Ammon's horn (tissue), 1 donor: ENCODE measurements at regions not wholly inside any gene's neighbourhood (a gene's known extent, or its start where the extent isn't known, plus 50 kb on each side); places are given as distances from the start of the nearest gene placed in this dataset.
"Not testable (repeated sequence)": the region's sequence is repeated elsewhere in the genome, so short reads cannot be mapped to it uniquely, and the experiment has no call there.

Experiments used
- DNase-seq: peaks from one replicate; pipeline ENCODE4 v3.0.0-alpha.2; 2016; ENCODE audit warnings: low spot score

DNA sequence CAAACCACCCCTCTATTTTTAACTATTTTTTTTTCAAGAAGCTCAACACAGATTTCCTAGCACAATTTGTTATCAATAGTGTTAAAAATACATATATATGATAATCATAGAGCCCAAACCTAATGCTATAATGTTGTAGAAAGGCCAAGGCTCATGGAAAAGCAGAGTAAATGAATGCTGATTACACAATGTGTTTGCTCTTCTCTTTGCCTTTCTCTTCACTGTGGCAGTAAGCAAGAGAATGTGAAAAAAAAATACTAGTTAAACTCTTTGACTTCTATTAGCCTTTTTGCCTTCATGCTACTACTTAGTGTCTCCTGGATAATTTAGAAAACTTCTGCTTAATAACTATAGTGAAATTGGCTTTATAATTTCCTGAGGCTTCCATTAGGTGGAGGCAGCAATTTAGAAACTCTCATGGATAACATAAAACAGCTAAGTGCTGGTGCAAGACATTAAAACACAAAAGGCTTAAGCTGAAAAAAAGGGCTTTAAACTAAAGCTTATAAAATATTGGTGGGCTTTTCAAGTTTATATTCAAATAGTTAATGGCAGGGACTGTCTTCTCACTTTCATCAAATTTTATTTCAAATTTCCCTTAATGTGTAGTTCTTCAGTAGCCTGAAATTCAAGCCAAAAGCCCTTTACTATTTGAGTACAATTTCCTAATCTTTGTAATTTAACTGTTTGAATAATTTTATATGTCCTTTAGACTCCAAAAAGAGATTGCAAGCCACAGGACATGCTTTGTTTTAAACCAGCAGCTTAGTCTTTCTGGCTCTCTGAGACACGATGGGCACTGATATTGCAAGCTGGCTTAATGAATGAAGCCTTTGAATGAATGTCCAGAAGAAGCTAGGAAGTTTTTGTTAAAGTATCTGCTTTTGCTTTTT lies 2031.8 kb upstream of the CDH6 start:
- DNase-seq: no peak

DNA sequence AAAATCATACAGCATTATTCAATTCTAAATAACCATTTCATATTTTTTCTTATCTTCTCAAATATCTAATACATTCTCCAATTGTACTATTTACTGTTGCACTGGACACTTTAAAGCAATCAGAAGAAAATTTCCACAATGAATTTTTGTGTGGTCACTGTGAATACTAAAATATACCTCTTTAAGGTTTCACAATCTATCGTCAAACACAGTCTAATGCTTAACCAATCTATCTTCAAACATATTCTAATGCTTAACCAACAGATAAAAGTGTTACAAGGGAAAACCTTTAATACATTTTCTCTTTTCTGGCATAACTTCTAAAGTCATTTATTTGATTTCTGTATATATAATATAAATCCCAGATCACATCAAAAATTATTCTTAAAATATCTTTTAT lies 2035.5 kb upstream of the CDH6 start:
- DNase-seq: no peak

DNA sequence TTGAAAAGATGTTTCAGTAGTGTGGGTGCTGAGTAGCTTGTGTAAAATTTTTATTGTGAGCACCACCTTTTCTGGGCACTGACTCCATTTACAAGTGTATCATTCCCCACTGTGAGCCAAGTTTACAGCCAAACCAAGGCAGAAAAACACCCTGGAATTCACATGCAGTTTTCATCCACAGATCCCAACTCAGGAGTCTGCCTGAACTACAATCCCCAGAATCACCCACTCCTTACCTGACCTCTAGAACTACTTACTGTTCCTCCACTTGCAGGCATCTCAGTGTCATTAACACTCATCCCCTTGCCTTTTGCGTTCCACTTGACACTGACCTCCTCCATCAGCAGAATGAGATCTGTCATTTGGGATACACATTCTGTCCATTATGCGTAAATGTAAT lies 2042.6 kb upstream of the CDH6 start:
- no peak for DNase-seq

GRCh38 chr5:29148581-29148980 lies 2044.9 kb upstream of the CDH6 start:
- no peak for DNase-seq

DNA sequence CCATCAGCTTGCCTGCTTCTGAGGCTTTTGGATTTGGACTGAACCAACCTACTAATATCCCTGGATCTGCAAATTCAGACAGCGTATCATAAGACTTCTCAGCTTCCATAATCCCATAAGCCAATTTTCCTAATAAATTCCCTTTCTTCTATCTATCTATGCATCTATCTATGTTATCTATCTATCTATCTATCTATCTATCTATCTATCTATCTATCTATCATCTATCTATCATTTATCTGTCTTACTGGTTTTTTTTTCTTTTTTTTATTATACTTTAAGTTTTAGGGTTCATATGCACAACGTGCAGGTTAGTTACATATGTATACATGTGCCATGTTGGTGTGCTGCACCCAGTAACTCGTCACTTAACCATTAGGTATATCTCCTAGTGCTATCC lies 2045.4 kb upstream of the CDH6 start:
- DNase-seq: no peak

DNA sequence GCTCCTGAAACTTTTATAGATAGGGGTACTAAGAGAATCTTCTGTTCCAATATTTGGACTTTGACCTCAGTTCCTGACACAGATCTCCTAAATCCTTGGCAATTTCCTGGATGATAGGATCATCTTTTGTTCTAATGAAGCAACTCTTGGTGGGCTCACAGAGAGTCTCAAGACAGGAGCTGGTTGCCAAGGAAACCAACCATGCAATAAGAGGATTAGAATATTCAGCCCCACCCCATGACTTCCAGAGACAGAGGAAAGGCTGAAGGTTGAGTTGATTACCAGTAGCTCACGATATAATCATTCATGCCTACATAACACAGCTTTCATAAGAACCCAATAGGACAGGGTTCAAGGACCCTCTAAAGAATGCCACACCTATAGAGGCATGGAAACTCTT lies 2050.2 kb upstream of the CDH6 start:
- DNase-seq: no peak

DNA sequence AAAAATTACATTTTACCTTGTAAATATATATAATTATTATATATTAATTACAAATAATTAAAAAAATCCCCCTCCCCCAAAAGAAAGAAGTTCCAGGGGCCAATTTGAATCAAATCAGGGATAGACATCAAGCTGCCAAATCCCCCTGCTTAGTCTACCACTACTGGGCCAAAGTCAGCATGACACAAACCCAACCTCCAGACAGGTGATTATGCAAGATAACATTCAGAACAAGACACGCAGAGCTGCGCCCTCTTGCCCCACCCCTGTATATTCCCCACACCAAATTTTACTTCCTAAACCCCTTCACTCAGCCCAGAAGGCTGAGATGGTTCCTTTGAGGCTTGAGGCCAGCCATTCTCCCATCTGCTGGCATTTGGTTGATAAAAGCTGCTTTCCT lies 2059.1 kb upstream of the CDH6 start:
- no peak for DNase-seq

- no peak for DNase-seq
Measured at GRCh38 chr5:29131285-29131684, 2062.2 kb upstream of the CDH6 start.

DNA sequence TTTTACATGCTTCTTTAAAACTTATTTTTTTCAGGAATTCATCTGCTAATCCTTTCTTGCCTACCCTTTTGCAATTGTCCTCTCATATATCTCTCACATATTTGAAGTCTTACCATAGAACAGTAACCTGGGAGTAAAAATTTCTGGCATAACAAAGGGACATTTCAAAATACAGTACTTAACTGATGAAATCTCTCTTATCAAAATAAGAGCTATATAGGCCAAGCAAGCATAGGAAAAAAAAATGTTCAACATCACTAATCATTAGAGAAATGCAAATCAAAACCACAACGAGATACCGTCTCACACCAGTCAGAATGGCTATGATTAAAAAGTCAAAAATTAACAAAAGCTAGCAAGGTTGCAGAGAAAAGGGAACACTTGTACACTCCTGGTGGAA lies 2062.7 kb upstream of the CDH6 start:
- DNase-seq: no peak

DNA sequence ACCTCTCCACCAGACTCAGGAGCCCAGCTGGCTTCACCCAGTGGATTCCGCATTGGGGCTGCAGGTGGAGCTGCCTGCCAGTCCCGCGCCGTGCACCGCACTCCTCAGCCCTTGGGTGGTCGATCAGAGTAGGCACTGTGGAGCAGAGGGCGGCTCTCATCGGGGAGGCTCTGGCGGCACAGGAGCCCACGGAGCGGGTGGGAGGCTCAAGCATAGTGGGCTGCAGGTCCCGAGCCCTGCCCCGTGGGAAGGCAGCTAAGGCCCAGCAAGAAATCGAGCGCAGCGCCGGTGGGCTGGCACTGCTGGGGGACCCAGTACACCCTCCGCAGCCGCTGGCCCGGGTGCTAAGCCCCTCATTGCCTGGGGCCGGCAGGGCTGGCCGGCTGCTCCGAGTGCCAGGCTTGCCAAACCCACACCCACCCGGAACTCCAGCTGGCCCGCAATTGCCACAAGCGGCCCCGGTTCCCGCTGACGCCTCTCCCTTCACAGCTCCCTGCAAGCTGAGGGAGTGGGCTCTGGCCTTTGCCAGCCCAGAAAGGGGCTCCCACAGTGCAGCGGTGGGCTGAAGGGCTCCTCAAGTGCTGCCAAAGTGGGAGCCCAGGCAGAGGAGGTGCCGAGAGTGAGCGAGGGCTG lies 2065.8 kb upstream of the CDH6 start:
- DNase-seq: not testable (repeated sequence)

- not testable (repeated sequence) for DNase-seq
Measured at GRCh38 chr5:29126462-29126861, 2067.0 kb upstream of the CDH6 start.

DNA sequence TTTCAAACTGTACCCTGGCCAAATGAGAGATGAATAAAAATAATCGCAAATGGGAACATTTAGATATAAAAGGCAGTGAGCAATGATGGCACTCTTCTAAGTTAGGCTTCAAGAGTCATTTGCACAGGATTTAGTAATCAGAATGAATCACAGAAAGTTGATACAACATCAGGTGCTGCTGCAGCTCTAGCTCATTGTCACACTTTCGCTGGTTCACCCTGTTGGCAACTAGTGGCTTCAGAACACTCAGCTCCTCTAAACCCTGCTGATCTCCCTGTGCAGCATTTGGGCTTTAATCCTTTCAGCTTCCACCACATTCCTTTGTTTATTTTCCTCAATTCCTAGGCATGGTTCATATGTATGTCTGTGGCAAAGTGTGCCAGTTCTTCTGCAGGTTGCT lies 2071.2 kb upstream of the CDH6 start:
- no peak for DNase-seq

DNA sequence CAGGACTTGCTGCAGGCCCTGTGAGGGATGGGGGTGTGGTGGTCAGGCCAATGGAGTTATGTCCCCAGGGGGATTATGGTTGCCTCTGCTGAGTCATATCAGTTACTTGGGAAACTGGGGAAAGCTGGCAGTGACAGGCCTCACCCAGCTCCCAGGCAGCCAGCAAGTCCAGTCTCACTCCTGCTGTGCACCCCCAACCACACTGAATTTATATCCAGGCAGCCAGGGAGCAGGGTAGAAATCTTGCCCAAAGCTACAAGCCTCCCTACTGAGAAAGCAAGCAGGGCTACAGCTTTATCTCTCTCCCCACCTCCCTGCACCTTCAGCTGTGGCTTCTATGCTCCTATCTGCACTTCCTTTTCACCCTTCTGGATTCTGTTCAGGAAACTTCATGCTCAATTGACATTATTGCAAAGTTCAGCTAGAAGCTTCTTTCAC lies 2076.0 kb upstream of the CDH9 start:
- no peak for DNase-seq

- DNase-seq: no peak
Measured at GRCh38 chr5:29113516-29113915, 2075.1 kb upstream of the CDH9 start.

DNA sequence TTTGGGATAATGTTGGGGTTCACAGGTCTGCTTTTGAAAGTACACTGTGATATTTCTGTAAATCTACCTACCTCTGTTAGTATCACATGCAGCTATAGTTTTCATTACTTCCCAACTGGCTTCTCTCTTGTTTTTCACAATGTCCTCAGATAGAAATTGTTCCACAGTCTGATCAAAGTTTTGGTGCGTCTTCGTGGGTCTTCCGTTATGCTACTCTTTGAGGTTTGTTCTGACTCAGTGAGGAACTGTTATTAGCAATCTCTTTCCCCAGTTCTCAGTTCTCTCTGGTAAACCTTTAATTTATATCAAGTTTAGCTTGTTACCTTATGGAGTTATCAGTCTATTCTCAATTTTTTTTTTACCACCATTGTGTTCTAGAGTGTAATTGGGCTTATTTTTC lies 2061.2 kb upstream of the CDH9 start:
- no peak for DNase-seq

GRCh38 chr5:29089591-29090130 lies 2051.3 kb upstream of the CDH9 start:
- DNase-seq: no peak

DNA sequence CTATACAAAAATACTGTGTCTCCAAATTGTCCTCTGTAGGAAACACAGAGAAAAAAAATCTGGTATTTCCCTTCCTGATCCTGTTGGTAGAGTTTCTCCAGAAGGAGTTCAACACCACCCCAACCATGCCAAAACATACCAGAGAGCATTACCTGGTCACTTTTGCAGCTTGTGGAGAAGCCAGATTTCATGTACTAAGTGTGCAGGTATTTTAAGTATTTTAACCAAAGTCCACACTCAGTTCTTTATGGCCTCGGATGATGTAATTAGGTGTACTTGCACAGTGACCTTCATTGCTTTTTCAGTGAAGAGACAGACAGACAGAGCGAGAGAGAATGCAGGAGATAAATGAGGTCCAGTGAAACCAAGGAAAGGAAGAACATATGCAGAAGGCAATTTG lies 2046.8 kb upstream of the CDH9 start:
- no peak for DNase-seq

DNA sequence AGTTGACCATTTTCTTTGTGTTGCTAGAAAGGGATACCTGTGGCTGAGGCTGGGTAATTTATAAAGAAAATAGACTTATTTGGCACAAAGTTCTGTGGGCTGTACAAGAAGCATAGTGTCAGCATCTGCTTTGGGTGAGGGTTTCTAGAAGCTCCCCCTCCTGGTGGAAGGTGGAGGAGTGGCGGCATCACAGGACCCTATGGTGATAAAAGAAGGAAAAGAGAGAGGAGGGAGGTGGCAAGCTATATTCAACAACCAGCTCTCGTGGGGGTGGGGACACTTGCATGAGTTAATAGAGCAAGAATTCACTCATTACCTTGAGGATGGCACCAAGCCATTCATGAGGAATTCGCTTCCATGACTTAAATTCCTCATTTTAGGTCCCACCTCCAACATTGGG lies 2041.4 kb upstream of the CDH9 start:
- DNase-seq: no peak

DNA sequence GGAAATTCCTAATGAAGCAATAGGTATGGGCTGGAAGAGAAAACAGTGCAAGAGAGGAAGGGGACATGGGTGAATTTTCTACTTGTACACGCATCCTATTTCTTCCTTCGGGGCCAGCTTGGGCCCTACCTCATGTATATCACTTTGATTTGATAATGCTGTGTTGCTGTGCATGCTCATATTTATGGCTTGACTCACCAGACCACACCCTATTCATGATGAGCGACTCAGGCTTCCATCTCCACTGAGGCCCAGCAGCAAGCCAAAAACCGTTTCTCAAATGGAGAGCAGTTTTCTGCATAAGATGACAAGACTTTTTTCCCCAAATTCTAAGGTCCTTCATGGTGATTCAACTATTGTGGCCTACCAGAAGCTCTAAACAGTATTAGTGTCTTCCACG lies 2039.1 kb upstream of the CDH9 start:
- no peak for DNase-seq

DNA sequence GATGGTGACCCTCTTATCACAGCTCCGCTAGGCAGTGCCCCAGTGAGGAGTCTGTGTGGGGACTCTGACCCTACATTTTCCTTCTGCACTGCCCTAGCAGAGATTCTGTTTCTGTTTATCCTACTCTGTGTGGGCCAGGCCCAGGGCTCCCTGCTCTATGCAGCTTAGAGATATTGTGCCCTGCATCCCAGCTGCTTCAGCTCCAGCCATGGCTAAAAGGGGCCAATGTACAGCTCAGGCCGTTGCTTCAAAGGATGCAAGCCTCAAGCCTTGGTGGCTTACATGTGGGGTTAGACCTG lies 2030.7 kb upstream of the CDH9 start:
- DNase-seq: no peak

- DNase-seq: no peak
Measured at GRCh38 chr5:29061381-29061780, 2023.0 kb upstream of the CDH9 start.

DNA sequence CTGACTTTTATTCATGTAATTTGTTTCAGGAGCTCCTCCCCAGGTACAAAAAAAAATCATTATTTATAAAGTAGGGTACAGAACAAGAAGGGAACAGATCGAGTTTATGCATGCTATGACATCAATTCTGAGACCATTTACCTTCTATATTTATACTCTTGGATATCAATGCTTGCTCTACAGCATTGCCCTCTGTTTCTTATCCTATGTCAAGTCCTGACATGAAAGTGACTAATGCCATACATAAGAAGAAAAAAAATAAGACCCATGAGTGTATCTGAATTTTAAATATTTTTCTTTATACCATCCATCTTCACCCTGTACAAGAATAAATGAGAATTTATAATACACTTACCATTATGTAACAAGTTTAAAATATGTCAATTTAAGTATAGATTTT lies 2016.3 kb upstream of the CDH9 start:
- no peak for DNase-seq

- no peak for DNase-seq
Measured at GRCh38 chr5:29054282-29054681, 2015.9 kb upstream of the CDH9 start.

DNA sequence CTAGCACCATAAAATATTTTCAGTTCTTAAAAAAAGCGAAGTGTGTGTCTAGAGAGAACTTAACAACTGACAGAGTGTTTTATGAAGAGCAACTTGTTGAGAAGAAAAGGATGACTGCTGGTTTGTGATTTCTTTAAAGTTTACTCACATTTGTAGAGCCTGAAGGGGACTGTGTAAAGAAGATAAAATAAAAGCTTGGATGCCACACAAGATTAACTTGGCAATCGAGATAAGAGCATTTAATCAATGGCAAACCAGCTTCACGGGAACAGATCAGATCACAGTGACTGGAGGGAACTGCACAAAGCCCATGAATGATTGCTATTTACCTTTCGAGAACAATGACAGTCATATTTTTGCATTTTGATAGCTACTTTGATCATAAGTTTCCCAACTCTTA lies 2013.1 kb upstream of the CDH9 start:
- DNase-seq: no peak
